ENCODE measurements at regions not wholly inside any gene's neighbourhood (a gene's known extent, or its start where the extent isn't known, plus 50 kb on each side); places are given as distances from the start of the nearest gene placed in this dataset.

DNA sequence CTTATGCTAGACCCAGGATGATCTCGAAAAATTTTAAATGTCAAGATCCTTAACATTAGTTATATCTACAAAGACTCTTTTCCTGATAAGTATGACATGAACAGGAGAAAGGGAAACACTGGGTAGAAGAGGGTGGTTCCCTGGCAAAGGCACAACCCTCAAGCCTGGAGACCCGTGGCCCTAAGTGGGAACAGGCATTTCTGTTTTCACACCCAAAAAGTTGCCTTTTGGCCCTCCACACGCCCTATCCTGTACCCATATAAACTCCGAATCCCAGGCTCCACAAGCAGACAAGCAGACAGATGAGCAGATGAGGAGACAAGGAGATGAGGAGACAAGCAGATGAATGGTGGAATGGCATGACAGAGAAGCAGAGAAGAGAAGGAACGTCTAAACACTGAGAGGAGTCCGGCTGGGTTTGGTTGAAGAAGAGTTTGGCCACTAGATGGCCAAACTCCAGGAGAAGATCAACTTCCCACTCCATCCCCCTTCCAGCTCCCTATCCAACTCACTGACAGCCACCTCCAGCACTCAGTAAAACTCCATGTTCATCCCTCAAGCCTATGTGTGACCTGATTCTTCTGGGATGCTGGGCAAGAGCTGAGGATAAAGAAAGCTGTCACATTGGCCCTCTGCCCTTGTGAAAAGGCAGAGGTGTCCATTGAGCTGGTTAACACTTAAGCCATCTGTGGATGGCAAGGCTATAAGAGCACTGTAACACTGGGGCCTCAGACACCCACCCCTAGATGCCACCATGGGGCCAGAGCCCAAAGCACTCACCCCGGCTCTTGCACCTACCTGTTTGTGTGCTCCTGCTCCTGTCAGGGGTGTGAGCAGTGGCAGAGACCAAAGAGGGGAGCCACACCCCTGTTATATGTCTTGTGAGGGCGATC lies 139.6 kb upstream of the FAM20A start:
- no peak for DNase-seq (ENCODE audit: low spot score)

DNA sequence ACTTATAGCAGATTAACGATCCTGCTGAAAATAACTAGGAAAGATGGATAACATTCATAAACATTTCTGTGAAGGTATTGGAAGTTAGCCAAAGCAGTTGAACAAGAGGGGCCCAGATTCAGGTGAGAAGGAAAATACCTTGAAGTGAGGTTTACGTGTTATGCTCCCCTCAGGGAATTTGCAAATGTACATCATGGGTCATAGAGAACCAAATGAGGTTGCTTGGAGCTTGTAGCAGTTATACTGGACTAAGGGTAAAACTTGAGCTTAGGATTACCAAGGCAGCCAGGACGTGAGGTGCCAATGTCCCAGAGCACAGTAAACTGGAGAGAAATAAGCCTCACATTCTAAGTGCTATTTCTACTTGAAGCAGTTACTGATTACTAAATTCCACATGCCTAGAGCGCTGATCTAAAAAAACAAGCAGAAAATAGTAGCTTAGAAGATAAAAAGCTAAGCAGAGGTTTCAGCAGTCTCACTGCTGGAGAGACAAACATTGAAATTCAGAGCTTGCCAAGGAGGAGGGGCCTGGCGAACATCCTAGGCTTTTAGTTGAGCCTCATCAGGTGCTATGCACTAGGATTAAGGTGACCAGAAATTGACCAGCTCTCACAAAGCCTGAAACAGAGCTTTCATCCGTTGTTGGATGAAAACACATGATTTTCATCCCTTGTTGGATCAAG lies 136.7 kb upstream of the FAM20A start:
- DNase-seq (ENCODE audit: low spot score) = no peak

- no peak for DNase-seq (ENCODE audit: low spot score)
Measured at GRCh38 chr17:68734931-68735330, 133.8 kb upstream of the FAM20A start.

- no peak for DNase-seq (ENCODE audit: low spot score)
Measured at GRCh38 chr17:68734187-68734900, 133.2 kb upstream of the FAM20A start.

DNA sequence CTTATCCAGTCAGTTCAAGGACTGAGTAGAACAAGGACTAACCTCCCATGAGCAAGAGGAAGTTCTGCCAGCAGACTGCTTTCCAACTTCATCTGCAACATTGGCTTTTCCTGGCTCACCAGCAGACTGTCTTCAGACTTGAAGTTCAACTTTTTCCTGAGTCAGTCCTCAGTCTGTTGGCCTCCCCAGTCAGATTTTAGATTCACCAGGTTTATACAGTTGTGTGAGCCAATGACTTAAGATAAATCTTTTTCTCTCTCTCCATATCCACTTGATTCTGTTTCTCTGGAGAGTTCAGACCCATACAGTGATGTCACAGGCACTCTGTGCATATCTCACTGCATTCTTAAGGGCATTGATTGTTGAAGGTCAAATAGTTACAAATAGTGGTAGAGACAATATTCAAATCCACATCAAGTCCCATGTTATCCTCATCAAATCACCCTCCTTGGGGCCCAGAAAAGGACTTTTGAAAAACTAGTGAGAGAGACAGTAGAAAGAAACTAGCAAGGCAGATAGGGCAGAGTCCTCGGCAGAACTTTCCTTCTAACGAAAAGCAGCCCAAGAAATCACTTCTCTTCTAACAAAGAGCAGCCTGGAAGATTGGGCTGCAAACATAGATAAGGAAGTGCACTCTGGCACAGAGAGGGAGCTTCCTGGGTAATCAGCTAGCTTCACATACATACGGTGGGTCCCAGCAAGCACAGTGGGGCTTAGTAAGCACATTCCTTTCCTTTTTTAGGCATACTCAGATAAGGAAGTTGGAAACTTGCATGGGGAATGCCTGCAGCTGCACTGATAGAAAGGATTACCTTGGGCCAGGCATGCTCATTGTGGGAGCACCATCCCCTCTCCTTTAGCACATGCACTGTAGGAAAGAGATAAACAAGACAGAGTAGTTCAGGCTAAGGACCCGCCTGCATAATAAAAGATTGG lies 132.3 kb upstream of the FAM20A start:
- no peak for DNase-seq (ENCODE audit: low spot score)

GRCh38 chr17:68732301-68732749 lies 131.2 kb upstream of the FAM20A start:
- DNase-seq (ENCODE audit: low spot score) = peak; percentile 6

GRCh38 chr17:68731465-68731864 lies 130.3 kb upstream of the FAM20A start:
- DNase-seq (ENCODE audit: low spot score) = no peak

DNA sequence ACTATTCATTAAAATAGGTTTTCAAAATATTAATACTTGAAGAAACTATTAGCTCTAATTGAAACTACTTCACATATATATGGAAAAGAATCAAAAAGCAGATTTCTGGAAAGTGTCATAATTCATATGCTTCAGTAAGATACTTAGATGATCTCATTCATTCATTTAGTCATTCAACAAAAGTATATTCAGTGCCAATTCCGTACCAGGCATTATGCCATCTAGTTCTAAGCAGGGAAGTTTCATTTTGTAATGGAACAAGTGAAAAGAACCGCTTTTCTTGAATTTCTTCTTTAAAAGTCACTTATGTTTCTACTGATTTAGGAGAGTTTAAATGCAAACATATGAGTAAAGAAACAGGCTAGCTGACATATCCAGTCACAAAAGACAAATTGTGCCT lies 118.3 kb upstream of the FAM20A start:
- DNase-seq (ENCODE audit: low spot score) = no peak

GRCh38 chr17:68718926-68719325 lies 117.8 kb upstream of the FAM20A start:
- DNase-seq (ENCODE audit: low spot score) = no peak

- no peak for DNase-seq (ENCODE audit: low spot score)
Measured at GRCh38 chr17:68718465-68718864, 117.3 kb upstream of the FAM20A start.

DNA sequence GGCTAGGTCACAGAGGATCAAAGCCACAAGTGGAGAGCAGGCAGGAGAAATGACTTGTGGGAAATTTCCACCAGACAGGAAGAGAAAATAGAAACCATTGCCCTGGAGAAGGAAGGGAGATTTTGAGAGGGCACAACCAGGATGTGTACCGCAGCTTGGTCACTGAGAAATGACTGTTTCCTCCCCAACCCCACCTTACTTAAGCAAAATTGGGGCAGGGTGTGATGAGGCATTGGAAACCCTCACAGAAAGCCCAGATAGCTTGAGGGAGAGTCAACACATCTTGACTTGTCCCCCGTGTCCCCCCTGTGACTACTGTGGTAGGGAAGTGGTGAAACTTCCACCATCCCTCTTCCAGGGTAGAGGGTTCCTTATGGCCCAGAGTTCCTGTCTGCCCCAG lies 113.5 kb upstream of the FAM20A start:
- DNase-seq (ENCODE audit: low spot score) = no peak

- no peak for DNase-seq (ENCODE audit: low spot score)
Measured at GRCh38 chr17:68711858-68712257, 110.7 kb upstream of the FAM20A start.

DNA sequence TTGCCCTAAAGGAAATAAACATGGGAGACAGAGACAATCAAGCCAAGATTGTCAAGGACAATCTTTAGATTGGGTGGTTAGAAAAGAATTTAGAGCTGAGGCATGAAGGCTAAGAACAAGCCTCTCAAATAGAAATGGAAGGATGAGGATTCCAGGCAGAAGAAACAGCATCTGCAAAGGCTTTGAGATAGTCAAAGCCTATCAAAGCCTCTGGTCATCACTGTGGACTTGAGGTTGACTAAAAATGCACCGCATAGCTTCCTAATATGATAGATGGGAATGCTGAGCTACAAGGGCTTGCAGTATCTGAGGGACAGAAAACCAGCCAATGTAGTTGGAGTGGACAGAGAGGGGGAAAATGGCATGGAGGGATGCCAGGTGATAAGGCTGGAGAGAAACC lies 109.8 kb upstream of the FAM20A start:
- no peak for DNase-seq (ENCODE audit: low spot score)

DNA sequence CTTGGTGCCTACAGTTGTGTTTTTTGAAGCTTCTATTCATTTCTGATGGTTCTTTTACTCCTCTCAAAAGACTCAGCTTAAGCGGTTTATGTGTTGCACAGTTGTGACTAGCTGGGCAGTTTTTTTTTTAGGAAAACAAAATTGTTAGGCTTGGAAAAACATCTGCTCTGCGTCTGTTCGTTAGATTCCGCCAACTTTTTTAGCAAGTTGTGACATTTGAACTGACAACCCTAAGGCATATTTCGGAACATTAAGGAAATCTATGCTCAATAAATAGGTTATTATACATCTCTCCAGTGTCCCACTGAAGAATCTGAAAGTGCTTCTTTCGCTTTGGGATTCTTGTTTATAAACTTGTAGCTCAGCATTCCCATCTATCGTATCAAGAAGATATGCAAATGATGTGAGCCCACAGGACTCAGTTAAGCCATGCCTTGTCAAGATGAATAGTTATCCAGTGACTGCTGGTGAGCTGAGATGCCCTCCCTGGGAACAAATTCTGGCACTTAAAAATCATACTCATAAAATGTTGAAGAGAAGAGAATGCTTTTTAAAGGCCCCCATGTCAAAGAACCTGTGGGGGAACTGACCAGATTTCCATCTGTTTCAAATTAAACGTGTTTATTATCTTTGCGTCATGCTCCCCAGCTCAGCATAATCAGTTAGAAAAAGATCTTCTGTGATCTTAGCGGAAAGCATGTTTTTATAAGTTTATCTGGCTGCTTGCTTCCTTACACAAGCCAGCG lies 109.0 kb upstream of the FAM20A start:
- DNase-seq (ENCODE audit: low spot score) = no peak

DNA sequence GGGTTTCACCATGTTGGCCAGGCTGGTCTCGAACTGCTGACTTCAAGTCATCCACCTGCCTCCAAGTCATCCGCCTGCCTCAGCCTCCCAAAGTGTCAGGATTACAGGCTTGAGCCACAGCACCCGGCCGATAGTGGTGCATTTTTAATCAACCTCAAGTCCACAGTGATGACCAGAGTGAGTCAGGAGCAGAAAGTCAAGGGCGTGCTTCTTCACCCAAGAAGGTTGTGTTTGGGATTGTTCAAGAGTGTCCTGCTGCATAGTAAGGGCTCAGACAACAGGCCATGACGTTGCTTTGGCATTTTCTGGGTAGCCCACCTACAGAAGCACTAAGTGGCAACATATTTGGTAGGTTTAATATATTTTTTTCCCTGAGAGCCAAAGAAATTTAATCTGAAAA lies 108.3 kb upstream of the FAM20A start:
- DNase-seq (ENCODE audit: low spot score) = no peak

GRCh38 chr17:68707031-68707430 lies 105.9 kb upstream of the FAM20A start:
- DNase-seq (ENCODE audit: low spot score) = no peak

DNA sequence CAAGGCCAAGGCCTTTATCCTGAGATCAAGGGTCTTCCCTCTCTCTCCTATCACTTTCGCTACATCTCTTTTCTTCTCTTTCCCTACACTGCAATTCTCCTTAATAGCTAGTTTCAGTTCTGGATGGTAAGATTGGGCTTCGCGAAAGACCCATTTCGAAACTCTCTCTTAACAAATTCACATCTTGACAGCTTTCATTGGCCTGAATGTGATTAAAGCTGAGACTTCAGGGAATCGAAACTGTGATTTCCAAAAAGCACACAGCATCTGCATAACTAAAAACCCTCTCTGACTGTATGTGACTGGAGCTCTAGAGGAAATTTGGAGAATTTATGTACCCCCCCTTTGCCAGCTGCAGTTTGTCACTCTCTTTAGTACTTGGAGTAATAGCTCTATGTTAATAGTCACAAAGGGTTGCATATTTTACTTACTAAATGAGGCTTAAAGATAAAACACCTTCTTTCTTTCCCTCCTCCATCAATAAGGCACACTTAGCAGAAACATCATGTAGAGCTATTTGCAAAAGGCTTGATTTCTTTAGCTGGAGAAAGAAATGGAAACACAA lies 105.3 kb upstream of the FAM20A start:
- DNase-seq (ENCODE audit: low spot score) = no peak

GRCh38 chr17:68705714-68706076 lies 104.5 kb upstream of the FAM20A start:
- no peak for DNase-seq (ENCODE audit: low spot score)

DNA sequence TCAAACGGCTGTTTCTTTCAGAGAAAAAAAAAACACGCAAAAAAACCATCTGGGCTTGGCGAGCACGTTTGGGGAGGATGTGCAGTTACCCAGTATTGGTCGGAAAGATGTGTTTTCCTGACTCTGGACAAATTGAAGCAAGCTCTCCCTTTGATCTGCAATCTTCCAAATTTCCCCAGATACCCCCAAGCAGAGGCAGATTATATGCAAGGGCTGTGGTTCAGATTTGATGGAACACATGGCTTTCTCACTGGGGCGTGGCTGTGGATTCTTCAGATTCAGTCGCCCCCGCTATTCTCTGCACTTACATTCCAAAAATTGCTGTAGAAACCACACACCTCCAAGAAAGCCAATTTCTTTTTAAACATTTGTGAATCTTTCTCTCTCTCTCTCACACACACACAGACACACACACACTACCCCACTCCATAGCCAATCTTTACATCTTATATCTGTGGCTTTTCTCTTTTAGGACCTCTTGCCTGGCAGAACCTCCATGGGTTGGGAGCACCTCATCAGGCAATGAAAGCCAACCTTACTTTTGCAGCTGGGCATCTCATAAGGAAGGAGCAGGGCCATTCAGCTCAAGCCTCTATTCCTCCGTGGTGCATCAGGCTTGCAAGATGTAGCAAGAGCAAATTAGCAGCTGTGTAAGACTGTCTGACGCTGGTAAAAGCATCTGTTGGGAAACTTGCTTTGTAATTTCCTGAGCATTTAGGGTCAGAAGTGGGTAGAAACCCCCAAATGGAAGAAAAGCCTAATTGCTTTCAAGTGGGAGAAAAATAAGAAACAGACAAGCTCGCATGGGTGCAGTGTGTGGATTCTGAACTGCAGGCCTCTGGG lies 103.9 kb upstream of the FAM20A start:
- DNase-seq (ENCODE audit: low spot score) = no peak

DNA sequence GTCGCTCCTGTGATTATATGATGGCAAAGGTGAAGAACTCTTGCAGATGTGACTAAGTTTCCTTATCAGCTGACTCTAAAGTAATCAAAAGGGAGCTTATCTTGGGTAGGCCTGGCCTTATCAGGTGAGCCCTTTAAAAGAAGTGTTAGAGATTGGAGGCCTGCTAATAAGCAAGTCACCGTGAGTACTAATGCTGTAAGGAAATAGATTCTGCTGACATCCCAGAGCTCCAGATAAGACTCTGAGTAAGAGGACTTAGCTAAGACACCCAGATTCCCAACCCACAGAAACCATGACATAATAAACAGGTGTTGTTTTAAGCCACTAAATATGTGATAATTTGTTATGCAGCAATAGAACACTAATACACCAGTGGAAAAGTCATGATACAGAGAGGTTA lies 99.9 kb upstream of the FAM20A start:
- no peak for DNase-seq (ENCODE audit: low spot score)
